ENCODE measurements at regions not wholly inside any gene's neighbourhood (a gene's known extent, or its start where the extent isn't known, plus 50 kb on each side); places are given as distances from the start of the nearest gene placed in this dataset.
A peak's percentile ranks its signal among the peaks of the same experiment; 100 is the strongest.

DNA sequence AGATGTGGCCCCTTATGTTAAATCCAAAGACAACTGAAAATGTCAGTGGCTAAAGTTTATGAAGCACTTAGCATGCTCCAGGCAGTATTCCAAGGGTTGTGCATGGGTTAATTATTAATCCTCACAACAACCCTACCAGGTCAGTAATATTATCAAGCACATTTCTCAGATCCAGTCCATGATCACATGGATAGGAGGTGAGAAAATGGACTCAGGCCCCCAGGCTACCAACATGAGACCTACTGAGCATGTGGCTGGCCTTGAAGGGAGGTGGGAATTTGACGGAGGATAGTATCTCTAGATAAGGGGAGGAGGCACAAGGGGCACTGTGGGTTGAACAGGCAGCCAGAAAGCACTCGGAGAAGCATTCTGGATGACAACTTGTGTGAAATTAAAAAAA lies 412.0 kb downstream of the MEIS1 start:
- DNase-seq: no peak

DNA sequence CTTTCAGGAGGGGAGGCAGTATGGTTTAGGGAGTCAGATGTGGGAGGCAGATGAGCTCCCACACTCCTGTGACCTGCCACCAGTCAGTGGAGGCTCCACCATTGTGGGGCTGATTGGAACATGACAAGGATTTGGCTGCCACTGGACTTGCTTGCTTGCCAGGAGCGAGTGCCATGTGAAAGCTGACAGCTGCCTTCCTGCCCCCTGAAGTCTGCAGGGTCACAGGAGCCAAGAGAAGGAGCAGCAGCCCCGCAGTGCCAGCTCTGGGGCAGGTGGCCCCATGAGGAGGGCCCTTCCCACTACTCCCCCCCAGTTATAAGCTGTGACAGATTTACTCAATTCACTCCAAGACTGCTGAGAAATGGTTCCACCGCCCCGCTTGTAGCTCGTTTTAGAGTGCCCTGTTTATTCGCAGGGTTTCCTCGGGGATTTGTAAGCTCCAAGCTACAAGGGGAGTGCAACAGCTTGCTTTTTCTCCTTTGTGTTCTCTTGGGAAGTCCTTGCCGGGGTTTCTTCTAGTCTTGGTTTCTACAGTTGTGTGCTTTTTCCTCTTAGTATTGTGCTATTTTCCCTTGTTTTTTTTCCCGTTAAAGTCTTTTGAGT lies 414.3 kb downstream of the MEIS1 start:
- DNase-seq: no peak

DNA sequence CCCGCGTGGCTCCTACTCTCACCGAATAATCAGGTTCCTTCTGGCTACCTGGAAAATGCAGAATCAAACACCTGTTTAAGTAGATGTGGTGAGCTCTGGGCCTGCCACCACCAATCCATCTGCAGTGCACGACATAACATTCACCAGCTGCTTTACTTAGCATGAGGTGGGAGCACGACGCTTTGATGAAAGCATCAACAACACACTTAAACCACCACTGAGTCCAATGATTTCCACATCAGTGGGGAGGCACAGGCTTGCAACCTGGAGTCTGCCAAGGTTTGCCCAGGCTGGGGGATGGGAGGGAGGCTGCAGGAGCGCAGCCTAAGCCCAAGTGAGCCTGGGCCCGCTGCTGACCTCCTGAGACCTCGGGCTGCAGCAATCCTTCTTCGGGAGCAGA lies 415.5 kb downstream of the MEIS1 start:
- DNase-seq: no peak

DNA sequence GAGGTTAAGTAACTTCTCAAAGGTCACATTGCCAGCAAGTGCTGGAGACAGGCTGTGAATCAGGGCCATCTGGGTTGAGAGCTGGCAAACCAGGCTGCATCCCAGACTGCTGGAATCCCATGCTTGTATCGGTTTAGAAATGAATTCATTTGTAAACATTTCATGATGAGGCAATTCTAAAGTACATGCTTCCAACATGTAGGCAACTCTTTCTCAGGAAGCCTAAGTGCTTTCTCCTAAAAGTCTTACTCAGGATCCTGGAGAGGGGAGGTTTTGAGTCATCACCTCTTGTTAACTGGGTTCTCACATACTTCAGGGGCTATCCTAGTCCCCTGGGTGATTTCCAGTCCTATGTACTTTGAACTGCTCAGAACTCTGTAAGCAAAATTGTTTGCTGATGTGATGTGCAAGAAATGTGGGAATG lies 416.5 kb downstream of the MEIS1 start:
- DNase-seq: no peak

DNA sequence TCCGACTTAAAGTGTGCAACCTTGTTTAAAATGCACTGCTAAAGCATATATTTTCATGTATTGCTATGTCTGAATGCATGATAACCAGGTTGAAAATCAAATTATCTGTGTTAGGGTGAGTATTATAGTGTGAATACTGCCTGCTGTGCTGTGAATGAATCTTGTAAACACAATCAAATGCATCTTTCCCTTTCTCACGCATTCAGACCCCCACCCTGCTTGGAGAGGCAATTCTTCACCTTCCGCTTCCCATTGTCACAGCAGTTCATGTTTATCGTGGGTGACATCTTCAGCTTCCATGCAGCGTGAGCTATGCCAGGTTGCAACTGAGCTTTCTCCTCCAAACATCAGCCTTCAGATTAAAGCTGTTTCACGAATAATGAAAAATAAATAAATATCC lies 418.0 kb downstream of the MEIS1 start:
- DNase-seq: no peak

DNA sequence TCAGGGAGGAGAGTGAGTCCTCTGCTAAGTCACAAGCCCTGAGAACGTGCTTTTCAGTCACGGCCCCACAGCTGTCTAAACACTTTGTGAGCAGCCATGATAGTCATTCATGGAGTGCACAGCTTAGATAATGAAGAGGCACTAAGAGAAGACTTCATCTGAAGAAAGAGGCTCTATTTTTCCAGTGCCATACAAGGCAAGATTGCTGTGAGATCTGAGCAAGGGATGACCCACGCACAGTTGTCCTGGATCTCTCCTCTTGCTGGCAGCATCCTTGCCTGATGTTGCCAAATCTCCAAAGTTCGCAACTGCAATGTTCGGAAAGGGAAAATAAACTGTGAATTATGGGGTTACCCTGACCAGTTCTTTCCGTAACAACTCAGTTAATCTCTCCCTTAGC lies 418.7 kb downstream of the MEIS1 start:
- DNase-seq: peak; percentile 22

DNA sequence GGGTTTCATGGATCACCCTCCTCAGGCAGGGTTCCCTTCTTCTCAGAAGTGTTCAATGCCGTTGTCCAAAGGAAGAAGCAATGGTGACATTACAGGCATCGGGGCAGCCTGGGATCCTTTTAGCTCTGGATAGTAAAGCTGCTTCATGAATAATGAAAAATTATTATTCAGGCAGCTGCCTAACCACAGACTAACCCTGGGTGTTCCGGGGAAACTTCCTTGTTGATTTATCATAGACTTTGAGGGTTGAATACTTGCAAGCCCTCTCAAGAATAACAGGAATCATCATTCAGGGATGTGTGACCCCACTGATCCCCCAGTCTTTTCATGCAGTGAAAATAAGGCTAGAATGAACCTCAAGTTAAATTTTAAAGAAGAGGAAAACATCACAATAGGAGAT lies 419.4 kb downstream of the MEIS1 start:
- no peak for DNase-seq

DNA sequence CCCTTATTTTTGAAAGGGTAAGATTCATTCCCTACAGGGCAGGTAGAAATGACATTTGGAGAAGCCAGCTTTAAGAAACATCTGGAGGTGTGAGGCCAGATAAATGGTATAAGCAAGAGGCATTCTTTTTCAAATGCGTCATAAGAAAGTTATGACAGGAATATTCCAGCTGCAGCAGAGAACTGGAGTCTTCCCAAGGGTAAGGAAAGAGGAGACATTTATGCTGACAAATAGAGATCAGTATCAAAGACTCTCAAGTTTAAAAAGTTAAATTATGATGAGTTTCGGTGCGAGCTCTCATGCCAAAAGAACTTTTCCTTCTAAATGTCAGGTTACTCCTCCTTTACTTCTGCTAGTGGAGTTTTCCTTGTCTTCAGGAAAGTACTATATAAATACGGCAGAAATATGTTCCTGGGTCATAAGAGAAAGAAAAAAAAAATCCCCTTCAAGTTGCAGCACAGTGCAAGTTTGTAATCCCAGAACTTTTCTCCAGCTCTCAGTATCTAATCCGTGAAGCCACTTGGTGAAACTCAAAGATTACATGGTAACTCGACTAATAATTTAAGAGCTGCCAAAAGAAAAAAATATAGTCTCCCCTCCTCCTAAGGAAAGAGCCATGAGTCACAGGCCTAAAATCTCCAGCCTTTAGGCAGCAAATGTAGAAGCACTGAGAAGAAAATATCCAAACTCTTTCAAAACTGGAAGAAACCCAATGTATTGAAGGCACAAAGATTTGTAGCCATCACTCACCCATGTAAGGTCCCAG lies 428.1 kb downstream of the MEIS1 start:
- DNase-seq: peak; percentile 35

DNA sequence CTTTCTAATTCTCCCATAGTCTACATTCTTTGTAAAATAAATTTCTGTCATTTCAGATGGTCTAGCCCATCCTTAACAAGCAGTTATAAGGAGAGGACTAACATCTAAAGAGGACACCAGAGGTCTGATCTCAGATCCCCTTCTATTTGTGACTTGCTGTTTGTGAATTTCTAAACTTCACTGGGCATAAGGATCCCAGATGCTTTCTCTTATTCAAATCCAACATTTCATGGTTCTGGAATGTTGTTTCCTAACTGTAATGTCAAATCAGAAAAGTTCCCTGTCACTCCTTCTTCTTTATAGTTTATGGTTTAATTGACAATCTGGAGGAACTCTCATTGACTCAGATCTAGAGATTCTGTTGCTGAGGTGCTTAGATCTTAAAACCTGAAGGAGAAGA lies 430.2 kb downstream of the MEIS1 start:
- DNase-seq: no peak

DNA sequence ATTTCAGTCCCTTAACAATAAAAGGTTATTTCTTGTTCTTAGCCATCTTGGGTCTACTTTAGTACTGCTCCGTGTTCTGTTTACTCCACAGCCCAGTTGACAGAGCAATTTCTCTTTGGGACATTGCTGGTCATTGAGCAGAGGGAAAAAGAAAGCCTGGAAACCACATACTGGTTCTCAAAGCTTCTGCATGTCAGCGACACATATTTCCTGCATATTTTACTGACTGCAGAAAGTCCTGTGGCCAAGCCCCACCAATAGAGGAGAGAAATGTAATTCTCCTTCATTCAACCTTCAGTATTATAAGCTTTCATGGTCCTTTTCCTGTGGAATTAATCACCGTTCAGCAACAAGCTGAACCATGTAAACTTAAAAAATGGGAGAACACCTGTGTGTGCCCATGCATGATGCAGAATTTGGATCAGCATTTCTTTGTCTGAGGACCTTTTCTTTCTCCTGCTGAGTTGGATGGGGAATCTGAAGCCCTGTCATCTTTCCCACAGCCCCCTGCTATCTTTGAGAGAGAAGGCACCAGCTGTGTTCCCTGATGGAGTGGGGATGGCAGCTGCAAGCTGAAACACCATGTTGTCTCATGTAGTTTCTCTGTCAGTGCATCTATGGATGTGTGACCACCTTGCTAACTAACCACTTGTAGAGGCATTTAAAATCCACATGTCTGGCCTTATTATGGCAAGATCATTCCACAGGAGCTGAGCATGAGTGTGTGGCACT lies 431.6 kb downstream of the MEIS1 start:
- no peak for DNase-seq

DNA sequence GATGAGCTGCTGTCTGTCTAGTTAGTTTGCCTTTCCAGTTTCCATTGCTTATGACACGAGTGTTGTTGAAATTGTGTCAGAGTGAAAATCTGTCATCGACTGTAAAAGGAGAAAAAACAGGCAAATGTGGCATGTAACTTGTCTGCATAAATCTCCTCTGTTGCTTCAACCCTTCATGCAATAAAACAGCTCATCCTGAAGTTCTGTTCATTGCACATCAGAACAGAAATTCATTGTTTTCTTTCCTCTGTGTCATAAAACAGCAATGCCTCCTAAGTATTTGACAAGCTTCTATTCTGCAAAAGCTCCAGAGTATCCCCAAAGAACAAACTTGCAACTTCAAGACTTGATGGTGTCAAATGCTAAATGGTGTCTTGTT lies 432.1 kb downstream of the MEIS1 start:
- DNase-seq: no peak

DNA sequence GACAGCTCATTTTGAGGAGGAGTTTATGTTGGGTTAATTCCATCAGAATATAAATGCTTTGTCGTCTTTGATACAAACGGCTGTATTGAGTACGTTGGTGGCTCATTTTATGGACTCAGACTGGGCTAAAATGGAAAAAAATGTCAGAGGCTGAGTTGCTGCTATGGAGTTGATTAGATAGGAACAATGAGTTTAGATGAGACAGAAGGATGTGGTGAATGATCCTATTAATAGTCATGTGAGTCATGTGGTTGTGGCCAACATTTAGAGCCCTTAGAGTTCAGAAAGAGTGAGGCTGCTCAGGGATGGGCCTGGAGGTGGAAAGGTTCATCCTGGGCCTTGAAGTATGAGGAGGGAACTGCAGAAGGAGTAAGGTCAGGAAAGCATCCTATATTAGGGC lies 434.2 kb downstream of the MEIS1 start:
- no peak for DNase-seq

DNA sequence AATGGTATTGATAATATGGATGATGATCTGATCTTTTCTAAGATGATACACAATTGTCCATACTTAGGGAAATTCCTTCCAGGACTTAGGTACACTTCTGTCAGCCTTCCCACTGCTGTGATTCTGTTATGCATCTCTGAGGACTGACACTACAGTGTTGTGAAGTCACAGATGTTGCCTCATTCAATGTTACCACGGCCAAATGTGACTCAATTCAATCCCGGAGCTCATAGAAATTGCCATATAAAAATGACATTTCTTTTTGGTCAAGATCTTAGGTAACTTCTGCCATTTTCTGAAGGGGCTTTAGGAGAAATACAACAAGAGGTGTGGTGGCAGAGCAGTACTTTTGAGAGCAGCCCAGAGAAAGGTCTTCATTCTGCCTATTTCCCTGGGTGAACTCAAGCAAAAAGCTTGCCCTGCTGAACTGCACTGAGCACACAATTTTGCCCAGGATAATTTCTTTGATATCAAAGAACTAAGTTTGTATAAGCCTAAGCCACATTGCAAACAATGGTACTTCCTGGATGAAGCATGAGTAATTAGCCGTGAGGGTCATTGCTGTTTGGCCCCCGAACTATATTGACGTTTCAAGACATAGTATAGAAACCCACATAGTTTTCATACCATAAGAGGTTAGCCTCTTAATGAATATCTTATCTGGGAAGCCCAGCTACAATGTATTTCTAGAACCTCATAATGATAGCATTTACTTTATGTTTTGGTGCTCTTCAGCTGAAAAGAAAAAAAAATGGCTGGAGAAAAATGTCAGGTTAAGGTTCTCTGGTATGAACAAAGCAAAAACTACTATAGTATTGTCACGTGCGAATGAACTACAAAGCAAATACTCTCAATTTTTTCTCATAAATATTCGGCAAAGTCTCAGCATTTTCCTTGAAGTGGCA lies 437.4 kb downstream of the MEIS1 start:
- no peak for DNase-seq

DNA sequence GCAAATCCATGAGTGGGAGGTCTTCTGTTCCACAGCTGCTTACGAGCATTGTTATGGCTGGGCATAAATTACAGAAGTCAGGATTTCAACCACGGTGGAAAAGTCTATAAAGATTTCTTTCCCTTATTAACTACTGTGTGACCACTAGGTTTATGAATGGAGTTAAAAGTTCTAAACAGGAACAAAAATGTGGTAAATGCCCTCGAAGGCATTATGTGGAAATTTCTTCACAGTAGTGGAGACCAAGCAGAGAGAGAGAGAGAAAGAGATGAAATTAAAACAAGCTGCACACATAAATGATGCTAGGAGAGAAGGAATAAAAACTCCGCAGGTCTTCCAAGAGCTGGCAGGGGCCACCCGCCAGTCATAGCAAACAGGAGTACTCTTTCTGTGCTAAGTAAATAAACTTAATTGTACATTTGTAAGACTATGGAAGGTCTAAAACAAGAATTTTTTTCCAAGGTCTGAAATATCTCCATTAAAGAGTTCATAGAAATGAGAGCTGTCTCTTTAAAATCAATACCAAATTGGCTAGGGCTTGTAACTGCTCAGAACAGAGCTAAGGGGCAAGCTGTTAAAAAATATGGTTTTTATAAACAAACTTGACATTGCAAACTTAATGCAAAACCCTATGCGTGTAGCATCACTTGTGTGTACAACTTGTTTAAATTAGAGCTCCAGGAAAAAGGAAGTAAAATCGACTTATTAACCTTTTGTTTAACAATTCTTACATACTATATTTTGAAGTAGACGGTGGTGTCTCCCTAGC lies 438.2 kb downstream of the MEIS1 start:
- DNase-seq: no peak

DNA sequence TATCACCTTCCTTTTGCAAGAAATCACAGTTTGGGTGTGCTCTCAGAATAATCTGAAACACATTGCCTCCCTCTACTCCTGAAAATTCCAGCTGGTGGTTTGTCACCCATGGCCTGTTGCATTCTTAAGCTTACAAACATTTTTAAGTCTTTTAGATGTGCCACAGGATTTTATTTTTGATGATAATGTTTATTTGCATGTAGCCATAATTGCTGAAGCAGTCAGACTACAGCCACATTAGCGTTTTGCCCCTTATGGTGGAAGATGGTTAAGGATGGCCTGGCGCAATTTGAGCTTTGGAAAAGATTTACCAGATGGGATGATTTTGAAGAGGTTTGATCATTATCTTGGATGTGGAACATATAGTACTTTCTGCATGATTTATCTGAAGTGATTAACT lies 439.5 kb downstream of the MEIS1 start:
- DNase-seq: no peak

DNA sequence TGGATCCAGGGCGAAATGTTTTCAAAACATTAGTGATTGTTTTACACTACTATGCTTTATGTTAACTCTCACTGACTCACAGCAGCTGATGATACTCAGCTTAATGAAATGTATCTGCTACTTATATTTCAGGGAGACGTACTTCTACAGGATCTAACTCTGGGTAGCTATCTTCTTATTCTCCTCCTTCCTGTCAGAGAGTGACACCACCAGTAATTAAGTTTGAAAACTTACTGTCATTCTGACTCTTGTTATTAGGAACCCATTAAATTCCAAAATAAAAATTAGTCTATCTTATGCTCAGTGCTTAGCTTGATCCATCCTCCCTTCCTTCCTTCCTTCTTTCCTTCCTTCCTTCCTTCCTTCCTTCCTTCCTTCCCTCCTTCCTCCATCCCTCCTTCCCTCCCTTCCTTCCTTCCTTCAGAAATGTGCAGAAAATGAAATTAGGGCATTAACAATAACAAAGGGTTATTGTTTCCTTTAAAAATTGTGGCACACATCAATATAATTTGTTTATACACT lies 441.1 kb downstream of the MEIS1 start:
- DNase-seq: no peak

DNA sequence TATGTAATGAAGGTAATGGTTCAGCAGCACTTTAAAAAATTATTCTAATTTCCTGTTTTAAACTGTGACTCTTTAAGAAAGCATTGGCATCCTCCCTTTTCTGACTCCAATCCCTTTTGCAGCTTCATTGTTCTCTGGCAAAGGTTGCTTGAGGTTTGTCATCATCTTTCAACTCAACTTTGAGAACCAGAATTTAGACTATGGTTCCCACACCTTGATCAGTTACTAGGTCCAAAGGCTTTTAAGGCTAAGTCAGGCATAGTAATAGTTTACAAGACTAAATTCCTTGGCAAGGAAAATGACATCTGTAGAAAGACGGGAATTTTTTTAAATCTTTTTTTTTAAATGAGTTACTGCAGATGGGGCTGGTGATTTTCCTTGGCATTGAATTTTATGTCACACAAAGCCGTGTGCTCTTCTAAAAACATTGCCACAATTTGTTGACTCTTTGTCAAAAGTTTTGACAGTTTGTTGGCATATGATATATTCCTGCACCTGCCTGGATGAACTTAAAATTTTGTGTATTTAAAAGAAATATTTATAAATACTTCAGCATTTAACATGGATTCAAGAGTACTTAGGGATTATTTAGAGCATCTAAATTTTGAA lies 451.0 kb downstream of the MEIS1 start:
- no peak for DNase-seq

DNA sequence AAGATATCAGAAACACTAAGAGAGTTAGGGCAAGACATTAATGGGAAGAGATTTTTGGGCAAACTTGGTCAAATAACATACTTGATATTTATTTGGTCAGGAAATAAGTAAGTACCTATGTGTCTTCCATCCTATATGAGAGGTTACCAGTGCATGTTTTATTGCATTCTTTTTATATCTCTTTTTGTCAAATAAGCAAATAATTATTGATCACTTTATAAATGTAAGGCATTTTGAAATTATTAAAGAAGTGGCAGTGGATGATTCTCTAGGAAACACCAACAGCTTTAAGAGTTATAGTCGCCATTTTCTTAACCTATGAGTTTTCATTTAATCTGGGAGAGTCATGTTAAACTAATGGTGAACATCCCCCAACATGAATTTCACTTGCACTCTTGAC lies 453.3 kb downstream of the MEIS1 start:
- DNase-seq: no peak

DNA sequence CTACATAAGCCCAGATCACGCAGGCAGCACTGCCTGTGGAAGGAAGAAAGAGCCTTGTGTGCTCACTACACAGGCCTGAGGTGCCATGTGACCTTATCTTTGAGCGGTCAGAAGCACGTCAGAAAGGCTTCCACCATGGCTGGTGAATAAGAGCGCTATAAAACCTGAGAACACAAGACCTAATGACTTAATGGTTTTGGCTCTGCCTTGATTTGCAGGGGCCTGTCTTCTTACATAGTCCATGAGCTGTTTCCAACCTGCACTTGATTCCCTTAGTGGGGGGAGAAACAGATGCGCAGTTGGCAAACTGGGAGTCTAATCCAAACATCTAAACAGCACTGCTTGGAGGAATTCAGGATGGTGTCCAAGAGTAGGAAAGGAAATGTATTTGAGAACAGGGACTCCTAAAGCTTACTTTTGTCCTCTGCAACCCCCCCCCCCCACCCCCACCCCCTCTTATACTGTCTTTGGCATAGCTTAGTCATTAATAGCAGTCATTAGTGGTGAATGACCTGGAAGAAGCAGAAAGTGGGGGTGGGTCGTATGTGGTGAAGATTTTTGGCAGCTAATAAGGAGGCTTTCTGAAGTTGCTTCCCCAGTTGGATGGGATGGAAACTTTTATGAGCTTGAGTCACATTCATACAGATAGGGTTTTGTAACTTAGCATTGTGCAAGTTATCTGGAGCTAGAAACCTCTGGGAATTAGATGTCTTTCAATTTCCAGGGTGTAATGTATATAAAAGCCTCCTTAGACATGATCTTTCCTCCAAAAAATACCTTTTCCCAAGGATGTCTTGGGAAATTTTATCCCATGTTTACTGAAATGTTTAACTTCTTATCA lies 454.1 kb downstream of the MEIS1 start:
- DNase-seq: peak; percentile 32

DNA sequence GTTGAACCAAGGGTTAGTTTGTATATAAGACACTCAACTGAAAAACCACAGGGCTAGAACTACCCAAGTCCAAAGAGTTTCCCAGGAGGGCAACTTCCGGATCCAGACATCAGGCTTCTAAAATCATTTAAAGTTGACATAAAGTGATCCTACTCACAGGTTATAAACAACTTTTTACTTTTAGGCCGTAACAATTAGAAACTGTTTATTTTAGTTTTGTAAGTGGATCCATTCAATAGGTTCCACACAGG lies 454.6 kb downstream of the MEIS1 start:
- DNase-seq: no peak

Measured in muscle of arm (tissue), 1 donor.